ENCODE measurements at regions not wholly inside any gene's neighbourhood (a gene's known extent, or its start where the extent isn't known, plus 50 kb on each side); places are given as distances from the start of the nearest gene placed in this dataset.

DNA sequence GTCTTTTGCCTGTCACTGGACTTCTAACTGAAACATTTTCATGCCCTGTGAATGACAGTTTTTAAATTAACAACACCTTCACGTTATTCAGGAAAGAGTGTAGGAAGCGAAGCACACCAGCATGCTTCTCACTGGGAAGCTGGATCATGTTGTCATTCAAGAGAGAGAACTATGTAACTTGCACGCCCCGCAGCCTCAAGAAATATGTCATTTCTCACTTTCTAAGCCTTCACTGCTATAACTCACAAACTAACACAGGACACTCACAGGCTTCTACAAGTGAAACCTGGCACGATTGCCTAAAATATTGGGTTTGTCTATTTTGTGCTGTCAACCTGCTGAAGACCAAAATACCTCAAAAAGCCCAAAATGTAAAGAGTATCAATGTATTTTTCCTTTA lies 466.3 kb downstream of the EFNA5 start:
- no peak for TF ChIP-seq EZH2phosphoT487 (IDR thresholded peaks at IDR 0.05; ENCODE audit: borderline replicate concordance, low read depth, low read length)
- TF ChIP-seq, protein P1, sequence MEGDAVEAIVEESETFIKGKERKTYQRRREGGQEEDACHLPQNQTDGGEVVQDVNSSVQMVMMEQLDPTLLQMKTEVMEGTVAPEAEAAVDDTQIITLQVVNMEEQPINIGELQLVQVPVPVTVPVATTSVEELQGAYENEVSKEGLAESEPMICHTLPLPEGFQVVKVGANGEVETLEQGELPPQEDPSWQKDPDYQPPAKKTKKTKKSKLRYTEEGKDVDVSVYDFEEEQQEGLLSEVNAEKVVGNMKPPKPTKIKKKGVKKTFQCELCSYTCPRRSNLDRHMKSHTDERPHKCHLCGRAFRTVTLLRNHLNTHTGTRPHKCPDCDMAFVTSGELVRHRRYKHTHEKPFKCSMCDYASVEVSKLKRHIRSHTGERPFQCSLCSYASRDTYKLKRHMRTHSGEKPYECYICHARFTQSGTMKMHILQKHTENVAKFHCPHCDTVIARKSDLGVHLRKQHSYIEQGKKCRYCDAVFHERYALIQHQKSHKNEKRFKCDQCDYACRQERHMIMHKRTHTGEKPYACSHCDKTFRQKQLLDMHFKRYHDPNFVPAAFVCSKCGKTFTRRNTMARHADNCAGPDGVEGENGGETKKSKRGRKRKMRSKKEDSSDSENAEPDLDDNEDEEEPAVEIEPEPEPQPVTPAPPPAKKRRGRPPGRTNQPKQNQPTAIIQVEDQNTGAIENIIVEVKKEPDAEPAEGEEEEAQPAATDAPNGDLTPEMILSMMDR (conservative IDR thresholded peaks at IDR 0.05; ENCODE audit: low read length) = no peak
